WTC11 (cell line): ENCODE measurements at regions not wholly inside any gene's neighbourhood (a gene's known extent, or its start where the extent isn't known, plus 50 kb on each side); places are given as distances from the start of the nearest gene placed in this dataset.

Experiments used
- ATAC-seq: fragments of 200-7000 bp; cut with Tn5 transposase; 2 replicates; pipeline ENCODE4 v1.10.0; 2021; ENCODE audit warnings: mild to moderate bottlenecking, moderate library complexity
- CTCF ChIA-PET: fragments of 300-600 bp; sonication (Branson Sonifier 250); formaldehyde crosslinking; loops from one replicate; lab custom pipeline; 2021; ENCODE audit warnings: antibody characterized with exemption; lab: Charles Lee
- POLR2A ChIA-PET: fragments of 350-600 bp; sonication (Branson Sonifier 250); formaldehyde crosslinking; loops from one replicate; lab custom pipeline; 2021; ENCODE audit warnings: antibody characterized with exemption; lab: Charles Lee
- DNase-seq: peaks from one replicate; pipeline ENCODE4 v3.0.0; 2021; ENCODE audit warnings: low spot score
- H3K27ac Mint-ChIP-seq: 2 replicates; pipeline ENCODE4 v1.8.0; 2021; ENCODE audit warnings: mixed read lengths
- H3K27me3 Mint-ChIP-seq: 2 replicates; pipeline ENCODE4 v1.8.0; 2021; ENCODE audit warnings: low read depth, mild to moderate bottlenecking, moderate library complexity, mixed read lengths
- H3K36me3 Mint-ChIP-seq: 2 replicates; pipeline ENCODE4 v1.8.0; 2021; ENCODE audit warnings: mixed read lengths
- H3K4me1 Mint-ChIP-seq: 2 replicates; pipeline ENCODE4 v1.8.0; 2022; ENCODE audit warnings: mixed read lengths
- H3K4me3 Mint-ChIP-seq: 2 replicates; pipeline ENCODE4 v1.8.0; 2021; ENCODE audit warnings: mild to moderate bottlenecking, moderate library complexity, mixed read lengths
- H3K9me3 Mint-ChIP-seq: 2 replicates; pipeline ENCODE4 v1.8.0; 2021; ENCODE audit warnings: mixed read lengths
- ATF6 ChIP-seq: sonication (generic); formaldehyde crosslinking; IDR thresholded peaks from 2 replicates; pipeline ENCODE4 v1.8.1; 2023; ENCODE audit warnings: mild to moderate bottlenecking, missing genetic modification reagents
- CBFB ChIP-seq: sonication (generic); formaldehyde crosslinking; IDR thresholded peaks from 2 replicates; pipeline ENCODE4 v1.8.1; 2022; ENCODE audit warnings: mild to moderate bottlenecking, low read depth, missing genetic modification reagents
- E2F5 ChIP-seq: sonication (generic); formaldehyde crosslinking; IDR thresholded peaks from 2 replicates; pipeline ENCODE4 v1.8.1; 2022; ENCODE audit warnings: mild to moderate bottlenecking, moderate library complexity, missing genetic modification reagents
- FOXP4 ChIP-seq: sonication (generic); formaldehyde crosslinking; IDR thresholded peaks from 2 replicates; pipeline ENCODE4 v1.8.0; 2022; ENCODE audit warnings: mild to moderate bottlenecking, missing genetic modification reagents
- HMGXB4 ChIP-seq: sonication (generic); formaldehyde crosslinking; IDR thresholded peaks from 2 replicates; pipeline ENCODE4 v1.8.1; 2023; ENCODE audit warnings: mild to moderate bottlenecking, moderate library complexity, missing genetic modification reagents
- IRF1 ChIP-seq: sonication (generic); formaldehyde crosslinking; IDR thresholded peaks from 2 replicates; pipeline ENCODE4 v1.8.0; 2023; ENCODE audit warnings: missing genetic modification reagents
- MXD4 ChIP-seq: fragments of 250-450 bp; sonication (Bioruptor Pico); IDR thresholded peaks from 2 replicates; pipeline ENCODE4 v1.8.0; 2021; ENCODE audit warnings: mild to moderate bottlenecking, moderate library complexity, borderline replicate concordance
- NFE2L1 ChIP-seq: sonication (generic); formaldehyde crosslinking; IDR thresholded peaks from 2 replicates; pipeline ENCODE4 v1.8.1; 2023; ENCODE audit warnings: missing genetic modification reagents
- NFYB ChIP-seq: sonication (generic); formaldehyde crosslinking; conservative IDR thresholded peaks from 2 replicates; pipeline ENCODE4 v1.8.0; 2022; ENCODE audit warnings: low read depth, missing genetic modification reagents
- NR2C2 ChIP-seq: sonication (generic); formaldehyde crosslinking; IDR thresholded peaks from 2 replicates; pipeline ENCODE4 v1.8.0; 2022; ENCODE audit warnings: mild to moderate bottlenecking, missing genetic modification reagents
- NR3C1 ChIP-seq: sonication (generic); formaldehyde crosslinking; conservative IDR thresholded peaks from 2 replicates; pipeline ENCODE4 v1.8.1; 2023; ENCODE audit warnings: low read depth, mild to moderate bottlenecking, missing genetic modification reagents
- SOX15 ChIP-seq: fragments of 250-450 bp; sonication (Bioruptor Pico); IDR thresholded peaks from 2 replicates; pipeline ENCODE4 v1.9.0; 2021; ENCODE audit warnings: mild to moderate bottlenecking
- TEAD1 ChIP-seq: sonication (generic); formaldehyde crosslinking; IDR thresholded peaks from 2 replicates; pipeline ENCODE4 v1.8.0; 2022; ENCODE audit warnings: mild to moderate bottlenecking, missing genetic modification reagents
- USF2 ChIP-seq: sonication (generic); formaldehyde crosslinking; IDR thresholded peaks from 2 replicates; pipeline ENCODE4 v1.8.1; 2023; ENCODE audit warnings: mild to moderate bottlenecking, missing genetic modification reagents, moderate library complexity
- ZNF121 ChIP-seq: sonication (generic); formaldehyde crosslinking; IDR thresholded peaks from 2 replicates; pipeline ENCODE4 v1.8.0; 2023; ENCODE audit warnings: missing genetic modification reagents
- ZNF138 ChIP-seq: sonication (generic); formaldehyde crosslinking; conservative IDR thresholded peaks from 2 replicates; pipeline ENCODE4 v1.8.1; 2022; ENCODE audit warnings: mild to moderate bottlenecking, moderate library complexity, missing genetic modification reagents
- ZNF423 ChIP-seq: fragments of 250-450 bp; sonication (Bioruptor Pico); IDR thresholded peaks from 2 replicates; pipeline ENCODE4 v2.1.2; 2022; ENCODE audit warnings: mild to moderate bottlenecking, moderate library complexity

- Mint-ChIP-seq H3K4me1 (peaks cover 42% of the 10 kb centered on the region), H3K9me3 (peaks cover 4% of the 10 kb centered on the region; the same call in 1 of the 2 replicates), H3K4me3 (no peak overlapping the region), H3K36me3 (no peaks in the 10 kb centered on the region), H3K27ac (no peak overlapping the region), H3K27me3 (peaks cover 2% of the 10 kb centered on the region; the same call in 1 of the 2 replicates)
- ChIA-PET CTCF (interaction anchor here (1.2 to 3.0 kb wide), 2 partner anchors 99 to 571 kb away, joined by 3 to 15 read pairs; partner anchors contain the start of gene MYCN), POLR2A (no interaction called here)
- no peak for TF ChIP-seq E2F5 (CRISPR knock-in tag)
- ATAC-seq, result no peak
- no peak for DNase-seq
These were observed 97.6 kb downstream of the MYCN start for GRCh38 chr2:16037808-16038457.

GRCh38 chr2:16036951-16037350 is 96.6 kb downstream of the MYCN start:
- DNase-seq (no peak), ATAC-seq (no peak)
- TF ChIP-seq CBFB (no peak), ZNF138 (CRISPR knock-in tag) (no peak), ZNF121 (CRISPR knock-in tag) (no peak), NR2C2 (CRISPR knock-in tag) (no peak), NFYB (CRISPR knock-in tag) (no peak), ATF6 (CRISPR knock-in tag) (no peak), NR3C1 (CRISPR knock-in tag) (no peak), ZNF423 (CRISPR knock-in tag) (no peak), TEAD1 (CRISPR knock-in tag) (no peak), HMGXB4 (CRISPR knock-in tag) (no peak), NFE2L1 (CRISPR knock-in tag) (no peak), FOXP4 (CRISPR knock-in tag) (no peak), MXD4 (no peak), SOX15 (CRISPR knock-in tag) (no peak), IRF1 (CRISPR knock-in tag) (no peak), USF2 (CRISPR knock-in tag) (no peak)
- H3K27me3 Mint-ChIP-seq, result peaks cover 2% of the 10 kb centered on the region; the same call in 1 of the 2 replicates
- H3K36me3 Mint-ChIP-seq, result no peaks in the 10 kb centered on the region
- no peak overlapping the region for H3K27ac Mint-ChIP-seq
- ChIA-PET CTCF (interaction anchor here (1.6 to 3.0 kb wide), 3 partner anchors 11 to 98 kb away, joined by 4 to 15 read pairs (median 6); partner anchors contain the start of gene MYCN), POLR2A (no interaction called here)
- H3K4me3 Mint-ChIP-seq, result no peak overlapping the region
- peaks cover 2% of the 10 kb centered on the region; the same call in 1 of the 2 replicates for H3K9me3 Mint-ChIP-seq
- peaks cover 44% of the 10 kb centered on the region for H3K4me1 Mint-ChIP-seq
